GM12878 (cell line): ENCODE measurements at regions not wholly inside any gene's neighbourhood (a gene's known extent, or its start where the extent isn't known, plus 50 kb on each side); places are given as distances from the start of the nearest gene placed in this dataset.

Source experiments
- ATAC-seq: fragments of 200-7000 bp; cut with Tn5 transposase; 3 replicates; pipeline ENCODE4 v1.9.1; 2020; ENCODE audit warnings: mild to moderate bottlenecking, moderate library complexity
- BruUV-seq: library from RNA; stranded (reverse); fragments of 400-500 nt; replicated peaks from 2 replicates; lab custom pipeline; 2021; lab: Mats Ljungman, UMichigan
- CTCF ChIA-PET: fragments of 300-600 bp; sonication (Branson Sonifier 250); formaldehyde crosslinking; extraction: SDS; loops from one replicate; lab custom pipeline; 2021; ENCODE audit warnings: inconsistent platforms; lab: Yijun Ruan, JAX
- POLR2A ChIA-PET: fragments of 350-600 bp; formaldehyde crosslinking; extraction: SDS; loops from one replicate; lab custom pipeline; 2021; ENCODE audit warnings: inconsistent platforms; lab: Charles Lee
- RAD21 ChIA-PET: fragments of 300-600 bp; sonication (Branson Sonifier 250); formaldehyde crosslinking; loops from one replicate; lab custom pipeline; 2023; ENCODE audit warnings: antibody characterized with exemption; ENCODE audit not compliant: unreplicated experiment; lab: Charles Lee
- SMC1A ChIA-PET: fragments of 300-600 bp; sonication (Branson Sonifier 250); formaldehyde crosslinking; loops from one replicate; lab custom pipeline; 2023; ENCODE audit not compliant: unreplicated experiment, uncharacterized antibody; lab: Charles Lee
- DNase-seq: peaks from one replicate; pipeline ENCODE4 v3.0.0-alpha.2; 2011; ENCODE audit warnings: low read depth, low spot score
- FAIRE-seq: peaks from 3 replicates; lab custom pipeline; 2011; peaks lifted over from hg19 to GRCh38; lab: Jason Lieb, UNC
- H2AFZ ChIP-seq: 2 replicates; pipeline ENCODE4 v1.6.0; 2011; ENCODE audit warnings: low read depth, low read length, control low read depth; ENCODE audit not compliant: control insufficient read depth
- H3K27ac ChIP-seq: 2 replicates; pipeline ENCODE4 v1.5.1; 2011; ENCODE audit warnings: control low read depth; ENCODE audit not compliant: control insufficient read depth, insufficient read depth
- H3K27me3 ChIP-seq, 2 experiments: replicated peaks in 1 of 2; 2 replicates each; pipeline versions ENCODE4 v1.6.0 to v1.6.1; 2011; ENCODE audit warnings: low read length in 1 of 2; ENCODE audit not compliant: control insufficient read depth in 2 of 2, insufficient read depth in 2 of 2
- H3K36me3 ChIP-seq, 2 experiments: 2 replicates each; pipeline ENCODE4 v1.5.1; 2011; ENCODE audit warnings: low read length in 1 of 2; ENCODE audit not compliant: control insufficient read depth in 2 of 2, insufficient read depth in 2 of 2
- H3K4me1 ChIP-seq: 2 replicates; pipeline ENCODE4 v1.6.1; 2011; ENCODE audit warnings: mild to moderate bottlenecking, low read length, moderate library complexity, mixed read lengths; ENCODE audit not compliant: control insufficient read depth, insufficient read depth
- H3K4me2 ChIP-seq: 2 replicates; pipeline ENCODE4 v1.6.0; 2011; ENCODE audit warnings: control low read depth; ENCODE audit not compliant: control insufficient read depth, insufficient read depth
- H3K4me3 ChIP-seq: fragments of 200-600 bp; sonication (generic); 2 replicates; pipeline ENCODE4 v1.5.1; 2016
- H3K79me2 ChIP-seq: 2 replicates; pipeline ENCODE4 v1.6.0; 2011; ENCODE audit warnings: low read length; ENCODE audit not compliant: control insufficient read depth, insufficient read depth
- H3K9ac ChIP-seq: 2 replicates; pipeline ENCODE4 v1.8.0; 2011; ENCODE audit warnings: low read length, control low read depth, mixed read lengths; ENCODE audit not compliant: control insufficient read depth, insufficient read depth
- H3K9me3 ChIP-seq: replicated peaks from 3 replicates; pipeline ENCODE4 v1.5.1; 2011; ENCODE audit warnings: mild to moderate bottlenecking, low read length; ENCODE audit not compliant: control insufficient read depth, insufficient read depth
- H4K20me1 ChIP-seq: 2 replicates; pipeline ENCODE4 v1.6.0; 2011; ENCODE audit not compliant: control insufficient read depth, insufficient read depth
- BACH1 ChIP-seq: fragments of 450-650 bp; IDR thresholded peaks from 2 replicates; pipeline ENCODE4 v1.6.1; 2017; ENCODE audit warnings: mild to moderate bottlenecking, borderline replicate concordance
- HDGF ChIP-seq: fragments of 450-650 bp; IDR thresholded peaks from 2 replicates; pipeline ENCODE4 v1.6.1; 2016; ENCODE audit warnings: antibody characterized with exemption
- RBBP5 ChIP-seq: fragments of 200-600 bp; sonication (generic); conservative IDR thresholded peaks from 2 replicates; pipeline ENCODE4 v1.6.1; 2016
- RELB ChIP-seq: fragments of 450-650 bp; IDR thresholded peaks from 2 replicates; pipeline ENCODE4 v1.6.1; 2017; ENCODE audit warnings: low read depth, mild to moderate bottlenecking, moderate library complexity
- TCF12 ChIP-seq: IDR thresholded peaks from 2 replicates; pipeline ENCODE4 v1.6.1; 2011; ENCODE audit warnings: low read depth, mild to moderate bottlenecking, low read length
- TCF3 ChIP-seq: IDR thresholded peaks from 2 replicates; pipeline ENCODE4 v1.6.1; 2012; ENCODE audit warnings: low read depth, mild to moderate bottlenecking, low read length, borderline replicate concordance; ENCODE audit not compliant: insufficient read depth
- ZNF207 ChIP-seq: fragments of 450-650 bp; IDR thresholded peaks from 2 replicates; pipeline ENCODE4 v1.6.1; 2014; ENCODE audit warnings: antibody characterized with exemption, mild to moderate bottlenecking, borderline replicate concordance
- ZNF592 ChIP-seq: fragments of 450-650 bp; IDR thresholded peaks from 2 replicates; pipeline ENCODE4 v1.6.1; 2017; ENCODE audit warnings: mild to moderate bottlenecking, moderate library complexity
- ZNF687 ChIP-seq: fragments of 450-650 bp; IDR thresholded peaks from 2 replicates; pipeline ENCODE4 v1.6.1; 2017; ENCODE audit warnings: mild to moderate bottlenecking, moderate library complexity
- WGBS: methylation state at CpG from one replicate; pipeline ENCODE4 v1.1.6; 2016; ENCODE audit warnings: low lambda C conversion rate; ENCODE audit not compliant: insufficient replicate concordance, insufficient coverage; ENCODE audit errors: missing lambda C conversion rate; 5-methylcytosine and 5-hydroxymethylcytosine counted together
- in situ Hi-C: fragments of 300-500 bp; cut with MboI; formaldehyde crosslinking; loops from 9 replicates; pipeline ENCODE4 v1.14.3; 2018; ENCODE audit warnings: mixed read lengths
- intact Hi-C: fragments of 100-400 bp; cut with micrococcal nuclease; formaldehyde crosslinking; loops from one replicate; pipeline ENCODE4 v1.14.2; 2022; ENCODE audit not compliant: unreplicated experiment

GRCh38 chr10:44022203-44022602 lies 362.7 kb downstream of the CXCL12 start:
- in situ Hi-C loops (loop anchor here (25.0 kb wide), 1 partner anchor 610 kb away; the partner anchor contains the start of gene HNRNPF), intact Hi-C loops (no loop called here)
- Histone ChIP-seq H3K4me2 (no peak overlapping the region), H3K9ac (no peak overlapping the region), H3K36me3 (no peaks in the 10 kb centered on the region), H3K9me3 (no peaks in the 10 kb centered on the region; the same call in 2 of the 3 replicates), H2AFZ (no peak overlapping the region), H3K4me1 (peaks cover 13% of the 10 kb centered on the region; the same call in 1 of the 2 replicates)
- CTCF ChIA-PET = interaction anchor here (1.2 to 1.5 kb wide), 3 partner anchors 9 to 13 kb away, joined by 4 read pairs; no protein-coding TSS in a partner anchor
- FAIRE-seq (no peak), ATAC-seq (no peak), DNase-seq (no peak)
- no TSS peak for BruUV-seq
- 50% methylated on average over 1 of the region's 1 CpG for whole genome bisulfite sequencing
- RAD21 ChIA-PET = interaction anchor here (1.5 to 4.6 kb wide), 3 partner anchors 8 to 13 kb away, joined by 6 to 57 read pairs (median 8); no protein-coding TSS in a partner anchor
- SMC1A ChIA-PET = interaction anchor here (1.9 to 5.8 kb wide), 3 partner anchors 8 to 13 kb away, joined by 6 to 77 read pairs (median 11); no protein-coding TSS in a partner anchor
- no peak for TF ChIP-seq BACH1
- no peak for TF ChIP-seq ZNF207
- TF ChIP-seq RBBP5 = no peak
- no peak for TF ChIP-seq RELB
- no peak for TF ChIP-seq TCF3
- TF ChIP-seq TCF12 = no peak
- peak; percentile 75; the same call in 1 of the 2 replicates for TF ChIP-seq ZNF592
- TF ChIP-seq HDGF = no peak
- peak; percentile 75; the same call in 1 of the 2 replicates for TF ChIP-seq ZNF687
- TF ChIP-seq, all 136 proteins: peak for 2
- Histone ChIP-seq H4K20me1 (no peaks in the 10 kb centered on the region), H3K27me3 (no peaks in the 10 kb centered on the region), H3K4me3 (no peak overlapping the region), H3K79me2 (no peaks in the 10 kb centered on the region), H3K27ac (no peak overlapping the region)
- POLR2A ChIA-PET = interaction anchor here (1.4 kb wide), 2 partner anchors 13 kb away, joined by 4 read pairs; no protein-coding TSS in a partner anchor
